ENCODE measurements at regions not wholly inside any gene's neighbourhood (a gene's known extent, or its start where the extent isn't known, plus 50 kb on each side); places are given as distances from the start of the nearest gene placed in this dataset.

DNA sequence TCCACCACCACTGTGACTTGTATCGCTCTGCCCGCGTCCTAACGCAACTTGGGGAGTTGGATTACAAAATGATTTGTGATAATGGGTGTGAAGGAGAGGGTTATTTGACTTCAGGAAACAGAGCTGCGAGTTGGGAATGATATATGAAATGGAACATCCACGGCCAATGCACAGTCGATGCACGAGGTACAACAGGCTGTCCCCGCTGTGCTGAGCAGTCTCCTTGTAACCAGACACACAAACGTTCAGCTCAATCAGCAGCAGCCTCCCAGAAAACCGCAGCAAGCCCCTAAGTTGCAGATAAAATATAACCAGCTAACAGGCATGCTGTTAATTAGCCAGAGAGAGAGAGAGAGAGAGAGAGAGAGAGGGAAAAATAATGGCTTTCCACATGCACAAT lies 332.7 kb upstream of the MGMT start:
- TF ChIP-seq, protein P1, sequence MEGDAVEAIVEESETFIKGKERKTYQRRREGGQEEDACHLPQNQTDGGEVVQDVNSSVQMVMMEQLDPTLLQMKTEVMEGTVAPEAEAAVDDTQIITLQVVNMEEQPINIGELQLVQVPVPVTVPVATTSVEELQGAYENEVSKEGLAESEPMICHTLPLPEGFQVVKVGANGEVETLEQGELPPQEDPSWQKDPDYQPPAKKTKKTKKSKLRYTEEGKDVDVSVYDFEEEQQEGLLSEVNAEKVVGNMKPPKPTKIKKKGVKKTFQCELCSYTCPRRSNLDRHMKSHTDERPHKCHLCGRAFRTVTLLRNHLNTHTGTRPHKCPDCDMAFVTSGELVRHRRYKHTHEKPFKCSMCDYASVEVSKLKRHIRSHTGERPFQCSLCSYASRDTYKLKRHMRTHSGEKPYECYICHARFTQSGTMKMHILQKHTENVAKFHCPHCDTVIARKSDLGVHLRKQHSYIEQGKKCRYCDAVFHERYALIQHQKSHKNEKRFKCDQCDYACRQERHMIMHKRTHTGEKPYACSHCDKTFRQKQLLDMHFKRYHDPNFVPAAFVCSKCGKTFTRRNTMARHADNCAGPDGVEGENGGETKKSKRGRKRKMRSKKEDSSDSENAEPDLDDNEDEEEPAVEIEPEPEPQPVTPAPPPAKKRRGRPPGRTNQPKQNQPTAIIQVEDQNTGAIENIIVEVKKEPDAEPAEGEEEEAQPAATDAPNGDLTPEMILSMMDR (IDR thresholded peaks at IDR 0.05) = no peak
- TF ChIP-seq POLR2A (IDR thresholded peaks at IDR 0.05) = no peak

Data from uterus (tissue), 2 donors.